Testis (tissue), 2 donors: ENCODE measurements at regions not wholly inside any gene's neighbourhood (a gene's known extent, or its start where the extent isn't known, plus 50 kb on each side); places are given as distances from the start of the nearest gene placed in this dataset.

Experiments used
- POLR2A ChIP-seq: fragments of 450-650 bp; IDR thresholded peaks from one replicate; pipeline ENCODE4 v1.6.1; 2017; ENCODE audit warnings: antibody characterized with exemption, mild to moderate bottlenecking, moderate library complexity
- TF ChIP-seq, protein P1 (sequence below), 3 experiments: fragments of 450-650 bp in 2 of 3; fragments of 200-600 bp in 1 of 3; sonication (generic) in 1 of 3; IDR thresholded peaks; one replicate each; pipeline ENCODE4 v1.5.1; 2016 to 2019; ENCODE audit warnings: antibody characterized with exemption in 3 of 3, mild to moderate bottlenecking in 2 of 3, moderate library complexity in 1 of 3

DNA sequence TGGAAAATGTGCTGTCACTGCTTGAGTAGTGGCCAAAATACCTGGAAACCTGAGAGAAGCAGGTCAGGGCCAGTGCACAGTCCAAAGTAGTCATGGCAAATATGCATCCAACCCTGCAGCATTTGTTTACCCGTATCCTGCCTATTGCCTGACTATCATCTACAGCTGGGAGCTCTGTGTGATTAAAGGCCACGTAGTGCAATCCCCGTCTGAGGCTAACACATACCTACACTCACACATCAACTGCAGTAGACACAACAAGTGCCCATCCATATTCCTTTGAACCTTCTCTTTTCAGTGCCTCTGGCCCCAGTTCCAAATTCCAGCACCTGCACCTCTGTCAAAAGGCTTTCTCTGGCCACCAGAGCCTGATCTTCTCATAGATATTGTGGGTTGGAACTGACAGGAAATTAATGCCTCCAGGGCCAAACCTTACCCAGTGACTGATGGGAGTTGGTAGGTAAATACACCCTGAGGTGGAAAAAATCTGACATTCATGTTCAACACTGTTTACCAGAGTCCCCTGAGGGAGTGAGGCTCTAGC, 383.0 kb downstream of the SETD4 start:
- TF ChIP-seq, protein P1, sequence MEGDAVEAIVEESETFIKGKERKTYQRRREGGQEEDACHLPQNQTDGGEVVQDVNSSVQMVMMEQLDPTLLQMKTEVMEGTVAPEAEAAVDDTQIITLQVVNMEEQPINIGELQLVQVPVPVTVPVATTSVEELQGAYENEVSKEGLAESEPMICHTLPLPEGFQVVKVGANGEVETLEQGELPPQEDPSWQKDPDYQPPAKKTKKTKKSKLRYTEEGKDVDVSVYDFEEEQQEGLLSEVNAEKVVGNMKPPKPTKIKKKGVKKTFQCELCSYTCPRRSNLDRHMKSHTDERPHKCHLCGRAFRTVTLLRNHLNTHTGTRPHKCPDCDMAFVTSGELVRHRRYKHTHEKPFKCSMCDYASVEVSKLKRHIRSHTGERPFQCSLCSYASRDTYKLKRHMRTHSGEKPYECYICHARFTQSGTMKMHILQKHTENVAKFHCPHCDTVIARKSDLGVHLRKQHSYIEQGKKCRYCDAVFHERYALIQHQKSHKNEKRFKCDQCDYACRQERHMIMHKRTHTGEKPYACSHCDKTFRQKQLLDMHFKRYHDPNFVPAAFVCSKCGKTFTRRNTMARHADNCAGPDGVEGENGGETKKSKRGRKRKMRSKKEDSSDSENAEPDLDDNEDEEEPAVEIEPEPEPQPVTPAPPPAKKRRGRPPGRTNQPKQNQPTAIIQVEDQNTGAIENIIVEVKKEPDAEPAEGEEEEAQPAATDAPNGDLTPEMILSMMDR (IDR thresholded peaks at IDR 0.05): no peak
- TF ChIP-seq POLR2A: no peak
